ENCODE measurements at regions not wholly inside any gene's neighbourhood (a gene's known extent, or its start where the extent isn't known, plus 50 kb on each side); places are given as distances from the start of the nearest gene placed in this dataset.

DNA sequence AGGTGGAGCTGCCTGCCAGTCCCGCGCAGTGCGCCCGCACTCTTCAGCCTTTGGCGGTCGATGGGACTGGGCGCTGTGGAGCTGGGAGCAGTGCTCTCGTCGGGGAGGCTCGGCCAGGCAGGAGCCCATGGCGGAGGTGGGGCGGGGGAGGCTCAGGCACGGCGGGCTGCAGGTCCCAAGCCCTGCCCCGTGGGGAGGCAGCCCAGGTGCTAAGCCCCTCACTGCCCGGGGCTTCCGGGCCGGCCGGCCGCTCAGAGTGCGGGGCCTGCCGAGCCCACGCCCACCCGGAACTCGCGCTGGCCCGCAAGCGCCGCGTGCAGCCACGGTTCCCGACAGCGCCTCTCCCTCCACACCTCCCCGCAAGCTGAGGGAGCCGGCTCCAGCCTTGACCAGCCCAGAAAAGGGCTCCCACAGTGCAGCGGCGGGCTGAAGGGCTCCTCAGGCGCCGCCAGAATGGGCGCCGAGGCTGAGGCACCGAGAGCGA lies 316.4 kb downstream of the RND3 start:
- TF ChIP-seq POLR2A (IDR thresholded peaks at IDR 0.05; ENCODE audit: low read depth, low read length) (no peak), TAF1 (IDR thresholded peaks at IDR 0.05; ENCODE audit: borderline replicate concordance, low read depth, low read length) (no peak)
